ENCODE measurements at regions not wholly inside any gene's neighbourhood (a gene's known extent, or its start where the extent isn't known, plus 50 kb on each side); places are given as distances from the start of the nearest gene placed in this dataset.
"Not testable (repeated sequence)": the region's sequence is repeated elsewhere in the genome, so short reads cannot be mapped to it uniquely, and the experiment has no call there.

DNA sequence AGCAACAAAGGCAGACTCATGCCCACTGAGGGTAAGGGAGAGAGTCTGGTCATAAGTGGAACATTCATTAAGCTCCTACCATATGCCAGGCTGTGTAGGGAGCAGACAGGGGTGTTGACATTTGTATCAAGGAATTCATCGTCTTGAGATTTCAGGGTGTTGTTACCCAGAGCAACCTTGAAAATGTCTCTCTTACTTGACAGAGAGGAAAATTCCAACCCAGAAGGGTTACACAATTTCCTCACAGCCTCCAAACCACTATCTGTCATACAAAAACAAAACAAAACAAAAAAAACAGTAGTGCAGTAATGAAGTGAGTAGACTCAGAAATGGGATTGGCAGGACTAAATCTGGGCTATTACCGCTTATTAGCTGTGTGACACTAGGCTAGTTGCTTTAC lies 113.2 kb downstream of the MIAT start:
- DNase-seq: no peak

DNA sequence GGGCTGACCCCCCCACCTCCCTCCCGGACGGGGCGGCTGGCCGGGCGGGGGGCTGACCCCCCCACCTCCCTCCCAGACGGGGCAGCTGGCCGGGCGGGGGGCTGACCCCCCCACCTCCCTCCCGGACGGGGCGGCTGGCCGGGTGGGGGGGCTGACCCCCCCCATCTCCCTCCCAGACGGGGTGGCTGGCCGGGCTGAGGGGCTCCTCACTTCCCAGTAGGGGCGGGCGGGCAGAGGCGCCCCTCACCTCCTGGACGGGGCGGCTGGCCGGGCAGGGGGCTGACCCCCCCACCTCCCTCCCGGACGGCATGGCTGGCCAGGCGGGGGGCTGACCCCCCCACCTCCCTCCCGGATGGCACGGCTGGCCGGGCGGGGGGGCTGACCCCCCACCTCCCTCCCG lies 115.7 kb downstream of the MIAT start:
- not testable (repeated sequence) for DNase-seq

DNA sequence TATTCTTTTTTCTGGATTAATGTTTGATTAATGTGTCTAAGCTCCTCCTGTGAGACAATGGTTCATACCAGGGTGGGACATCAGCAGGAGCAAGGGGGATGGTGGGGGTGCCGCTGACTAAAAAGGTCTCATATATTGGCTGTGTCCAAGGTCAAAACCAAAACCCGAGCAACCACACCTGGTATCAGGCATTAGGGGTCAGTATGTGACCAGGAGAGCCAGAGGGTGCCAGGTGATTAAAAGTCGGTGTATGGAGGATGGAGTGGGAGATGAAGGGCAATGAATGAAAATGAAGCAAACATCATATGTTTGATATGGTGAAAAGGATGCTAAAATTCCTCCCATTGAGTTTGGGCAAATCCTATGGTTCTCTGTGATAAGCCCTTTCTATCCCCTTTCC lies 118.0 kb downstream of the MIAT start:
- DNase-seq: no peak

DNA sequence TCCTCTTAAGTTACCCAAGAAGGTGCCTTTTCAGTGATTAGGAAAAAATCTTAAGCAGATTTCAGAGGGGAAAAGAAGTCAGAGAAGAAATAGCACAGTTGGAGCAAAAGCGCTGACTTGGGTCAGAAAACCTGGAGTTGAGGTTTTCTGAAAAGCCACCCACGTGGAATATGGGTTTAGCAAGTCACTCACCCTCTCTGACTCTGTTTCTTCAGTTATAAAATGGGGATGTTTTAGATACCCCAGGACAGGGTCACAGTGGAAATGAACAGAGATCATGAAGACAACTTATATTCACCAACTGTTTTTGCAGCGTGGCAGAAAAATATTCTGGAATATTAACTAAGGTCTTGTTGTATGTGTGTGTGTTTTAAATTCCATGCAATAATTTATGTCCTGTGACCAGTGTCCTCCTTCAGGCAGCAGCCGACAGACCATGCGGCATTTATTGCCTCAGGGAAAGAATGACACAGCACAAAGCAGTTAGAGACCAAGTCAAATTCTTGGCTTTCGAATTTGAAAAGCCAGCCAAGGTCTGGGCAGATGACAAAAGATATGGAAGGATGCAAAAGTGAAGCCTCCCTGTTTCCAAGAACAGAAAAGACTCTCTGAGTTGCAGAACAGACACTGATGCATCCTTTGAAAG lies 119.9 kb downstream of the MIAT start:
- no peak for DNase-seq

DNA sequence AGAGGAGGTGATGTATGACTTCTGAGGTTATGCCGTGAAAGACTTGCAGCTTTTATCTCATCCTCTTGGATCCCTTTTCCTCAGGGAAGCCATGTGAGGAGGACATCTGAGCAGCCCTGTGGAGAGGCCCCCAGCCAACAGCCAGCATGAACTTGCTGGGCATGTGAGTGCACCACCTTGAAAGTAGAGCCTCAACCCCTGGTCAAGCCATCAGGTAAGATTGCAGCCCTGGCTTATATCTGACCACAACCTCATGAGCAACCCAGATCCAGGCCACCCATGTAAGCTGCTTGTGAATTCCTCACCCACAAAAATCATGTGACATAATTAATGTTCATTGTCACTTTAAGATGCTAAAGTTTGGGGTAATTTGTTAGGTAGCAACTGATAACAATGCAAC lies 121.0 kb downstream of the MIAT start:
- DNase-seq: no peak

DNA sequence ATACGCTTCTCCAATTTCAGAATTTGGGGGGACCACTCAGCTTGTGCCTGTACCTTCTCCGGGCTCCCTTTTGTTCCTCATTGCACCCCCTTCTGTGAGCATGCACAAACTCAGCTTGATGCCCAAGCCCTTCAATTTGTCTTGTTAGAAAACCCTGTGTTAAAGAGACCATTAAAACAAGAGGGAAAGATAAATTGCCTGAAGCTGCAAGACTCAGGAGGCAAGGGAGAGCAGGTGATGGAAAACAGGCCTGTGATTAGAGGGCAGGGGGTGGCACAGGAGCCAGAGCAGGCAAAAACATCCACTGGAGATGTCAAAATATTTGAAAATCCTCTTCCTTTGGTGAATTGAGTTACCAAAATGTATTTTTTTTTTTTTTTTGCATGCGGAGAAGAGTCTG lies 121.7 kb downstream of the MIAT start:
- no peak for DNase-seq

DNA sequence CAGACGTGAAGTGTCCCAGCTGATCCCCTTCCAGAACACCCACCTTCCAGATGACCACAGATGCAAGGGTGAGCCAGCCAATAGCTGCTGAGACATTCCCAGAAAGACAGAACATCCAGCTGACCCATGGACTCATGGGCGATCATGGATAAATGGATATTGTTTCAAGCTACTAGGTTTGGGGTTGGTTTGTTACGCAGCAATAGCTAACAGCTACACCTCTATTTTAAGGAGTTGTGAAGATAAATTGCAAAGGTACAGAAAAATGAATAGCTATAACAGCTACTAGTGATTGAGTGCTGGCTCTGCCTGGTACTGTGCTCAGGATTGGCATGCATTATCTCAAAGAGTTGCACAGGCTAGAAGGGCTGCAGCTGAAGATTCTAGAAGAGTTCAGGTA lies 122.5 kb downstream of the MIAT start:
- no peak for DNase-seq

DNA sequence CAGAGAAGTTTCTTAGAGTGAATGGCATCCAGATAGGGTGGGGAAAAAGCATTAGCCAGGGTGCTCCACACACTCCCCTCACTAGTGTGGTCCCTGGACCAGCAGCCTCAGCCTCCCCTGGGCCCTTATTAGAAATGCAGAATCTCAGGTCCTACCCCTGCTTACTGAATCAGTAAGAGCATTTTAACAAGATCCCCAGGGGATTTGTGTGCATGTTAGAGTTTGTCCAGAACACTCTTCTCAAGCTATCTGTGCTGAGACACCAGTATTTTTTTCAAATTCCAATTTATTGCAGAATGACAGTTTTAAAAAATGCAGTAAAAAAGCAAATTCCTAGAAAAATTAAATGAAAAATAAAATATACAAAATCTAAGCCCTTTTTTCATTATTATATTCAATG lies 123.1 kb downstream of the MIAT start:
- DNase-seq: no peak

DNA sequence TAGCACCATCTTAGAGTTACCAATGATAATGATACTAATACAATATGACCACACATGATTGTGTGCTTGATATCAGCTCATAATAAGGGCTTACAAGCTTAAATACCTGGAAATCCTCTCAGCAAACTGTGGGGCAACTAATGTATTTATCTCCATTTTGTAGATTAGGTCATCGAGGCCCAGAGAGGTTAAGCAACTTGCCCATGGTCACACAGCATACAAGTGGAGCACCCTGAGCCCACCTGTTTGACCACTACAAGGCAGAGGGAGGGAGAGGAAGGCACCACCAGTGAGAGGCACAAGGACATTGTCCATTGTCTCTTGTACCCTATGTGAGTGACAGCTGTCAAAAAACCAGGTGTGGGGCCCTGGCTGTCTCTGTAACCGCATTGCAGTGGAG lies 123.7 kb downstream of the MIAT start:
- DNase-seq: no peak

DNA sequence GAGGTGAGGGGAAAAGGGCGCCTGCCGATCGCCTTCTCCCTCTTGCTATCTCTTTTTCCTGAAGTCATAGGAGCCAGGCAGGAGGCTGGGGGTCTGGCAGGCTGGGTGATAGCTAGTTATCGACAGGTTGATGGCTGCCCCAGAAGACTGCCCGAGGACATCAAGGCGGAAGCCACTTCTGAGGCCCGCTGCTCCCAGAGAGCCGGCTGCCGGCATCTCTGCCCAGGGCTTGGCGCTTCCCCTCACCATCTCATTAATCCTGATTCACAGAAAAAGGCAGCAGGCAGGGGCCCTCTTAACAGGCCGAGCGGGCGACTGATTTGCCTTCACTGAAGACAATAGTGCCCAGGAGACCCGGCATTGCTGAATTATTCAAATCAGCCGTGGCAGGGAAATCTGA lies 124.2 kb downstream of the MIAT start:
- DNase-seq: peak; percentile 17

DNA sequence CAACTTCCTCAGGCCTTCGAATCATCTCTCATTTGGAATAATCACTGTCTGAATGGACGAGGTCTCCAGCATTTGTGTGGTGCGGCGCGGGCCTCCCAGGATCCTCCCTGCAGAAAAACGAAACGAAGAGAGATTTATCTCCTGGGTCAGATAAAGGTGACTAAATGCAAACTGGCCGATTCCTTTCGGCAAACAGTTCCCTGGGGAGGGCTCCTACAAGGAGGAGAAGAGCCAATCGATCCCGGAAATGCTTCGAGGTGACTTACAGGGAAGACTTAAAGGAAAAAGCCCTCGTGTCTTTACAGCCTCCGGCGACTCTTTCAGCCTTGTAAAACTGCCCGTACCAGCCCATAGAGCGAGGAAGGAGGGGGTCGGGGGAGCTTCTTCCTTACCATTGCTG lies 126.5 kb downstream of the MIAT start:
- no peak for DNase-seq

DNA sequence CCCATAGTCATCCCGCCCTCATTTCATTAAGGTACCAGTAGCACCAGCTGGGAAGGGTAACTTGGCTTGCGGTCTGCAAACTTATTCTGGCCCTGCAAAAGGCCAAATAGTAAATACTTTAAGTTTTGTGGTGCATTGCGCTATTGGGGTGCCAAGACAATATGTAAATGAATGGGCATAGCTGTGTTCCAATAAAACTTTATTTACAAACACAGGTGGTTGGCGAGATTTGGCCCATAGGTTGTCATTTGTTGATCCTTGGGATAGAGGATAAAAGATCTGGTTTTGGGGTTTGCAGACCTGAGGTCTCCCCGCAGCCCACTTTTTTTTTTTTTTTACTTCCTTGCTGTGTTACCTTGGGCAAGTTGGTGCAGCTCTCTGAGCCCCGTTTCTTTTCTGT lies 127.4 kb downstream of the MIAT start:
- DNase-seq: no peak

DNA sequence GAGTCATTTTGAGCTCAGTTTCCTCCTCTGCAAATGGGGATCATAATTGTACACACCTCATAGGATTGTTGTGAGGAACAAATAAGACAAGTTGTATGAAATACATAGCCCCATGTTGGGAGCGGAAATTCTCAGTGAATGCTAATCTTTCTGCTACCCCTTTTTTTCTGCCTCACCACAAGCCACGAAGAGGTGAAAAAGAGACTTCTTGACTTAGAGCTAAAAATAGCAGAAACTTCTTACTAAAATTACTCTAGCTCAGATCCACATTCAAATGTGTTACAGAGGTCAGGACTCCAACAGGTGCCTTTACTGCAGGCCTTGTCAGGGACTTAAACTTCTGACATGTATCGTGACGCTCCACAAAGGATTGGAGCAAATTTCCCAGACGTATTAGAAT lies 128.5 kb downstream of the MIAT start:
- no peak for DNase-seq

DNA sequence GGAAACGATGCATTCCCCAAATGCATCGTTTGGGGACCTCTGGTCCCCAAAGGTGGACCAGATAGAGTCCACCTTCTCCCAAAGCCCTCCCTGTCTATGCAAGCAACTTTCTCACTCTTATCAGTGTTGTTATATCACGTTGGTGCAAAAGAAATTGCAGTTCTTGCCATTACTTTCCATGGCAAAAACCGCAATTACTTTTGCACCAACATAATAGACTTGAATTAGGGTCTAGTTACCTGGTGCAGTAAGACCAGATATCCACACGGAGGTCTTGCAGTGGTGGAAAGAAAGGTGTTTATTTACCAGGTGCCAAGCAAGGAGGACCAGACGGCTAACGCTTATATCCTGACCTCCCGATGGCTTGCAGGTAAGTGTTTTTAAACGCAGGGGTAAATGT lies 129.0 kb downstream of the MIAT start:
- no peak for DNase-seq

DNA sequence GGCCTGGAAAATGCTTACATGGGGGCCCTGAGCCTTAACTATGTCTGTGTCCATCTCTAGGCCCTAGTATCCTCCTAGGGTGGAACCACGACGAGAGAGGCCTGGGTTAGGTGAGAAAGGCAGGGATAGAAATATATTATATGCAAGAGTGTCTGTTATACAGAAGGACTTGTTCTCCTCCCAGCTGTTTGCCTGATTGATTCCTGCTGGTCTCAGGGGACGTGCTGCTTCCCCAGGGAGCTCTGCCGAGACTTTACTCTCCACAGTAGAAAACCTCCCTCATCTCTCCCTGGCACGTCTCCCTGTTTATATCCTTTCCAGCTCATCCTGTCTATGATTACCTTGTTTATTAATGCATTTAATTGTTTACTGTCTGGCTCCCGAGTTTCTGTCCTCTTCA lies 132.6 kb downstream of the MIAT start:
- DNase-seq: peak; percentile 60

DNA sequence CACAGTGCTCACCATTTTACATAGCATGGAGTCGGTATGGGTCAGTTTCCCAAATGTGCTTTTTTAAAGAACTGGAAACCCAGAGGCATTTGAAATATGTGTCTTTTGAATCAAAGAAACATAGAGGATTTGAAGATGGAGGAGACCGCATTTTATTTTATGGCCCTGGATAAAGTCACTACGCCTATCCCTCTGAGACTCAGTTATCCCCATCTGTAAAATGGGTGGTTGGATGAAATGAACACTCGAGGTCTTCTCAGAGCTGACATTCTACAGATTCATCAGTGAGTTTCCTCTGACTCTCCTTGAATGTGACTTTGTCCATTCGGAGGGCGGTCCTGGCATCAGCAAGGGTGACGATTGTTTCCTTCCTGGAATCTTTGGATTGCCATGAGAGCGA lies 135.1 kb downstream of the MIAT start:
- DNase-seq: no peak

DNA sequence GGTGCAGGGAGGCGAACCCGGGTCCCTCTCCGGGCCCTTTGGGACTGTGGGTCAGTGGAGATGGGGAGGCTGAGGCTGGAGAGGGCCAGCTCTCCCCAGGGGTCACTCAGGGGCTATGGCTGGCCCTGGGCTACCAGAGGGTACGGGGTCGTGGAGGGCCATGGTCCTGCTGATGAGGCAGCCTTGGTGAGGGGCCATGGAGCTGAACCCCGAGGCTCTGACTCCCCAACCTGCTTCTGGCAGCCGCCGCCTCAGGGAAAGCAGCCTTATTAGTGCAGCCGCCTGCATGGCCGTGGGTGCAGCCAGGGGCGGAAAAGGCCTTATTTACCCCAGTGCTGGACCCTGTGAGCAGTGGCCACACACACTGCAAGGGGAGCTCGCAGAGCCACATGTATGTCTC lies 139.4 kb downstream of the MIAT start:
- DNase-seq: no peak

DNA sequence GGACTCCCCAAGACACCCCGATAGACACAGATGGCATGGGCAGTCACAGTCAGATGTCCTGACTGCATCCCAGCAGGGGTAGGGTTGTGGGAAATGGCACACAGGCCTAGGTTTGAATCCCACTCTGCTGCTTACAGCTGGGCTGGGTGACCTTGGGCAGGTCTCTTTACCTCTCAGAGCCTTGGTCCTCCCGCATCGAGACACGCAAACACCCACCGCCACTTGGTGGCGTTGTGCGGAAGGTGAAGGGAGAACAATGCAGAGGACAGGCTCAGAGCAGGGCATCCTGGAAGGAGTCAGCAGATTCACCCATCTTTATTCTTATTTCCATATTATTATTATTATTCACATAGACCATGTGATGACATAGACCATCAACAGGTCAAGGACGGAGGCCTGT lies 140.5 kb downstream of the MIAT start:
- DNase-seq: no peak

DNA sequence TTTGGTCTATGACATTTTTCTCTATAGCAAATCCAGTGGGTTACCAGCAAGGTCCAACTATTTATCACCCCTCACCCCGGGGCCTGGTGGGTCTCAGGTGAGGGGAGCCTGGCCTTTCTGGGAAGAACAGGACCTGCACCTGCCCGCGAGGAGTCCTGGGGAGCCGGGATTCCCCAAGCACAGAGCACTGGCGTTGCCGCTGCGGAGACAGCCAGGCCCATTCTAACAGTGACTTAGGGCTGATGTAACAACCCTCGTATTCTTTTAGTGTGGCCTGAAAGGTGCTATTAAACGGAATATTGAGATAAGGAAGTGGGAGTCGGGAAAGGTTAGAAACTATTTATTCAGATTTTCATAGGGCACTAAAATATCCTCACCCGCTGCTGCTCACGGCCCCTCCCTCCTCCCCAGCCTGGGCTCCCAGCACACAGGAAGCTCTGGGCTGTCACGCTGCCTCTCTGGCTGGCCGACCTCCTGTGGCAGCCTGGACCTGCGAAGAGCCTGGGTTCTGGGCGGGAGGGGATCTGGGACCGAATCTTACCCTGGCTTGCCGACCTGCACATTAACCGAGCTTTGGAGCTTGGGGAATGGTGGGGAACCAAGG lies 141.2 kb downstream of the MIAT start:
- DNase-seq: no peak

DNA sequence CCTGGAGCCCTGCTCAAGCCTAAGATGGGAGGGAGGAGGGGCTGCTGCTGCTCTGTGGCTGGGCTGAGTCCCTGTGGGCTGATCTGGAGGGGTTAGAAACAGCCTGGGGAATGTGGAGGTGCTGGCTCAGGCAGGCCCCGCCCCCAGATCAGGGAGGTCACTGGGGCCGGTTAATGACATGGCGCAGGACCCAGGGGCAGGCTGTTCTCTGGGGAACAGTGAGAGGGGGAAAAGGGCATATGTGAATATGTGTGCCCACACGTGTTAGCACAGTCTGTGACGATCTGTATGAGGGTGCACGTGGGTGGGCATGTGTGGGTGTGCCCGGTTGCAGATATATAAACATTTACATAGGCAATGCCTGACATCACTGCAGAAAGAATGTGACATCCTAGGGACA lies 143.5 kb downstream of the MIAT start:
- DNase-seq: no peak

DNA sequence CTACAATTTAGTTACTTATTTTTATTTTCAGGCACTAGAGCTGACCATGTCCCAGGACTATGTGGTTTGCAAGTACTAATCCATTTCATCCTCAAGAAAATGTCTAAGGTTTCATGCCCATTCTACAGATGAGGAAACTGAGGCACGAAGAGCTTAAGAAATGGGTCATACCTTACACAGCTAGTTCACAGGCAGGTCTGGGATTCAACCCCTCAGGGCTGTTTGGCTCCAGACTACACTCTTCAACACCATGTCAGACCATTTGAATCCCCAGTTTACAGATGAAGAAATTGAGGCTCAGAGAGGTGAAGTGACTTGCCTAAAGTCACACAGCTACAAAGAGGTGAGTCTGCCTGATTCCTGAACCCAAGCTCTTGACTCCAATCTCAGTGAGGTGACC lies 144.1 kb downstream of the MIAT start:
- no peak for DNase-seq

DNA sequence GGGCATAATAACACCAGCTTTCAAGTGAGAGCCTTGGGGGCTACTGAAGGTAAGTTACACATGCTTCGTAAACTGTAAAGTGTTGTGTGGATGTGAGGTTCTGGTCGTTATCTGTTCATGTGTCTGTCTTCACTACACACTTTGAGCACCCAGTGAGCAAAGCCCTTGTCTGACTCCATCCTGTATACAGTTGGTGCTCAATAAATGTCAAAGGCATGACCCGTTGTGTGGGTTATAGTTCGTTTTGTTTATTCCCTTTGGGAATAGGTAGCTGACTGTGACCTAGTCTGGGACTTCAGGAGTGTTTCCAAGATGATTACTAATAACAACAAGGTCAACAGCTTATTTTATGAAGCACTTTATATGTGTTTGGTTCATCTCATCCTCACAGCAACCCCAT lies 146.9 kb downstream of the MIAT start:
- DNase-seq: no peak

DNA sequence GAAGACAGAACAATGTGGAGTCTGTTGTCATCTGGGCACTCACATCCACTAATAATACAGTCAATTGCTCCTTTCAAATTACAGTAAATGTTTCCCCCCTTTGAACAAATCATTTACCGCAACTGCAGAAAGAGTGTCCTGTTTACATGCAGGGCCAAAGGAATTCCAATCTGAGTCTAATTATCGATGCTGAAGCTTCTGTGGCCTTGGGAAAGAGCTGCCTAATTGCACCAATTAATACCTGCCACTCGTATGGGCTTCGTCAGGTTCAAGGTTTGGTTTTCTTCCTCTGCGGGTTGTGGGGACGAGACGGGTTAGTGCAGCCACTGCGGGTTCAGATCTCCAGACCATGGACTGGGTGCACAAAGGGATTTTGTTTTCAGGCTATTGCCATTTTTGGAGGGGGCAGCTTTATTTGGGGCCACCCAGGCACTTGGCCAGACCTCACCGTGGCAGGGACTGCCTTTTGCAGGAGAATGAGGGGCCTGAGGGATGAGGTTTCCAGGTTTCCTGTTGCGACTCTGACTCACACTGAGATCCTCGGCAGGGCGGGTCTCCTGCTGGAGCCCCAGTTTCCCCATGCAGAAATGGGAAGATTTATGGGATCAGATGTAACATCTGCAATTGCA lies 147.6 kb downstream of the MIAT start:
- DNase-seq: no peak

DNA sequence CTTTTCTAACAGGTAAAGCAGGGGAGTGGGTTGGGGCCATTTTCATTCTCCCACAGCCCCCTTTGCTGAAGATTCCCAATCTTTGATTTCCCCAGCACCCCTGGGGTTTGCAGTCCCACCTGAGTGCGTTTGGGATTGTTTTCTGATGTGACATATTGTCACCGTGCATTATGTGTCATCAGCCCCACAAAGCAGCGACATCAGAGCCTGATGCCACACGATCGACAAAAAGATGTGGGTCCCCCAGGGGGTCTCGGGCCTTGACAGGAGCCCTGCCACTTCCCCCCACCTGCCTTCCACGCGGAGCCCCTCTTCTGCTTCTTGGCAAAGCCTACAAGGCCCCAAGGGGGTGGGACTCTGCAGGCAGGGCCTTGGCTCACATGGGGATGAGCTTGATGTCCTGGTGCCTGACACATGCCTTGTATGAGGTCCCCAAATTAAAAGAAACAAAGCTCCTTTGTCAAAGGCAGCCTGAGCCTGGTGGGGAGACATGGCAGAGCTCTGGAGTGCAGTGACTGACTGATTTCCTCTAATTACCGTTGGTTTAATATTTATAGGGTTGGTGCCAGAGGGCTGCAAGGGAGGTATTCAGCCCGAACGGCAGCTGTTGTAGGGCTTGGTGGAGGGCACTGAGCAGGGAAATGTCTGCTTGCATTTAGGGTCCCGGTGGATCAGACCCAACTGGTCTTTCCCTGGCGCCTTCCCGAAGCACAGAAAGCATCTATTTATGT lies 149.2 kb downstream of the MIAT start:
- peak; percentile 6 for DNase-seq
